HG03097 (cell line): ENCODE measurements at regions not wholly inside any gene's neighbourhood (a gene's known extent, or its start where the extent isn't known, plus 50 kb on each side); places are given as distances from the start of the nearest gene placed in this dataset.
"Not testable (repeated sequence)": the region's sequence is repeated elsewhere in the genome, so short reads cannot be mapped to it uniquely, and the experiment has no call there.

ENCODE experiments used
- ATAC-seq: cut with Tn5 transposase; IDR thresholded peaks from one replicate; pipeline ENCODE4 v1.9.1; 2021; ENCODE audit not compliant: unreplicated experiment, low FRiP score

DNA sequence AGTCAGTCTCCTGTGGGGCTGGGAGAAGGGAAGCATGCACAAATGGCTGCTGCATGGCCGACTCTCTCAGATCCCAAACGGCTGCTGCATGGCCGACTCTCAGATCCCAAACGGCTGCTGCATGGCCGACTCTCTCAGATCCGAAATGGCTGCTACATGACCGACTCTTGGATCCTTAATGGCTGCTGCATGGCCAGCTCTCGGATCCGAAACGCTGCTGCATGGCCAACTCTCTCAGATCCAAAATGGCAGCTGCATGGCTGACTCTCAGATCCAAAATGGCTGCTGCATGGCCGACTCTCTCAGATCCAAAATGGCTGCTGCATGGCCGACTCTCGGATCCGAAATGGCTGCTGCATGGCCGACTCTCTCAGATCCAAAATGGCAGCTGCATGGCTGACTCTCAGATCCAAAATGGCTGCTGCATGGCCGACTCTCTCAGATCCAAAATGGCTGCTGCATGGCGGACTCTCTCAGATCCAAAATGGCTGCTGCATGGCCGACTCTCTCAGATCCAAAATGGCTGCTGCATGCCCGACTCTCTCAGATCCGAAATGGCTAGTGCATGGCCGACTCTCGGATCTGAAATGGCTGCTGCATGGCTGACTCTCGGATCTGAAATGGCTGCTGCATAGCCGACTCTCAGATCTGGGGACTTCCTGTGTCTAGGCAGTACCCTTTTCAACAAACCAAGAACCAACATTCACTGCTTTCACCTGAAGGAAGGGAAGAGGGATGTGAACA lies 284.8 kb upstream of the SMIM21 start:
- not testable (repeated sequence) for ATAC-seq

GRCh38 chr18:75700561-75700960 lies 273.1 kb upstream of the SMIM21 start:
- no peak for ATAC-seq

DNA sequence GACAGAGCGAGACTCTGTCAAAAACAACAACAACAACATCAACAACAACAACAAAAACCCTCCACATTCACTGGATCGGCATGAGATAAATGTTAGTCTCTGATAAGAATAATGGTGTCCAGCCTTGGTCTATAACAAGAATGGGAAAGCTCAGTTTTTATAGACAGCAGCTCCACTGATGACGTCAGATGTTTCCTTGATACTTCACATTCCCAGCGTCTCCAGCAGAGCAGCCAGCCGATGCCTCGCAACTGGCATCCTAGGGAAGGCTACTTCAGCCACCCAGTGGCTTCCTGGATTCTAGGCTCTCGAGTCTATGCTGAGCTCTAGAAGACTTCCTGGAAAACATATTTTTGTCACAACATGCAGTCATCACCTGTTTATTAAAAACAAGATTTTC lies 271.4 kb upstream of the SMIM21 start:
- ATAC-seq, result no peak

DNA sequence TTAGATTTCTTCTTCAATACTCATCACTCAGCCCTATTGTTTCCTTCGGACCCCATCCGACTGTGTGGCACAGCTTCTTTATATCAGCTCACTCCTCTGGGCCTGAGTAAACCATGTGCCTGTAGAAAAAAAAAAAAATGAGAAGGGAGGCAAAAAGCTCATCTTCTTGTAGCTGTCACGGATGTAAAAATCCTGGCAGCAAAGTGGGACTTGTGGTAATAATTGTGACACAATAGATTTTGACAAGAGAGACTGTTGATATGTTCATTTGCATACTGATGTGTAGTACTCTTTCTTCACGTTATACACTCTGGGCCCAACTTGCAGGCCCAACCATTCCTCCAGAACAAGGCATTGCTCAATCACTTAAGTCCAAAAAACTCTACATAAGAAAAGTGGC lies 270.0 kb upstream of the SMIM21 start:
- ATAC-seq, result no peak

DNA sequence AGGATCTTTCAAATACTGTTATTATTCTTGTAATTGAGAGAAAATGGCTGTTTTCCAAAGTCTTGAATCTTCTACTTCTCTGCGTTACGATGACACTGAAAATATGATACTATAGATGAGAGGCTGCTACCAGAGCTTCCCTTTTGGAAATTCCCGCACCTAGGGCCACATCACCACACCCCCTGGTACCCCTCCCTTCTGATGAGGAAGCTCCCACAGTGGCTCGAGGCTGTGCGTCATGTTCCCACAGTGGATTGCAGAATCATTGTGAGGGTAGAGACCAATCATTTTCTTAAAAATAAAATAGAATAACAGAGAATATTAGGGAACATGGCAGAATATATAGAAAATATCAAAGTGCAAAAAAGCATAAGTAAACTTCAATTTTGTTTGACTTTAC lies 268.9 kb upstream of the SMIM21 start:
- ATAC-seq, result no peak

GRCh38 chr18:75694292-75694691 lies 266.8 kb upstream of the SMIM21 start:
- ATAC-seq, result no peak

DNA sequence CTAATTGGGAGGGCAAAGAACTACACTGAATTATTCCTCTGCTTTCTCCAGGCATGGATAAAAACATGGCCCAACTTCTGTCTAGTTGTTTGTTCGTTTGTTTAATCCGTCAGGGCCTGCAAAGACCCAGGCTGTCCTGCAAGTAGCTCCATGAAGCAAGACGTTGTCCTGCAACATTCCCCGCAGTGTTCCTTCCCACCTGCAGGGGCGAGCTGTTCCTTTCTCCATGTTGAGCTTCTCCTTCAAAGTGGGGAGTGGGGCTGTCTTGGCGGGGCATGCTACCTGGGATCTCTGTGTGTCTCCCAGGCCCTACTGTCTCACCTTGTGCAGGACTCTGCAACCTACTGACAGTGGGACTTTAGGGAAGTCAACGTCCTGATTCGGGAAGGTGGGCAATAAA lies 264.0 kb upstream of the SMIM21 start:
- ATAC-seq, result no peak

GRCh38 chr18:75690283-75690682 lies 262.8 kb upstream of the SMIM21 start:
- ATAC-seq, result not testable (repeated sequence)

GRCh38 chr18:75687626-75688025 lies 260.1 kb upstream of the SMIM21 start:
- no peak for ATAC-seq

- ATAC-seq, result no peak
Observed at GRCh38 chr18:75683426-75683825, 255.9 kb upstream of the SMIM21 start.

- no peak for ATAC-seq
Observed at GRCh38 chr18:75681538-75682115, 254.1 kb upstream of the SMIM21 start.

DNA sequence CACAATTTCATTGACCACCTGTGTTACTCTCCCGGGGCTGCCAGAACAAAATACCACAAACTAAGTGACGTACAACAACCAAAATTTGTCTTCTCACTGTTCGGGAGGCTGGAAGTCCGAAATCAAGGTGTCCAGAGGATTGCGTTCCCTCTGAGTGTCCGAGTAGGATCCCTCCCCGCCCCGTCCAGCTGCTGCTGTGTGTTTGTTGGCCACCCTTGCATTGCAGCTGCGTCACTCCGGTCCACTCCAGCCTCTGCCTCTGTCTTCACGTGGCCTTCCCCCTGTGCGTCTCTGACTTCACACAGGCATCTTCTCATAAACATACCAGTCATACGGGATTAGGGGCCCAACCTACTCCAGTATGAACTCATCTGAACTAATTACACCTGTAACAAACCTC lies 251.8 kb upstream of the SMIM21 start:
- no peak for ATAC-seq

DNA sequence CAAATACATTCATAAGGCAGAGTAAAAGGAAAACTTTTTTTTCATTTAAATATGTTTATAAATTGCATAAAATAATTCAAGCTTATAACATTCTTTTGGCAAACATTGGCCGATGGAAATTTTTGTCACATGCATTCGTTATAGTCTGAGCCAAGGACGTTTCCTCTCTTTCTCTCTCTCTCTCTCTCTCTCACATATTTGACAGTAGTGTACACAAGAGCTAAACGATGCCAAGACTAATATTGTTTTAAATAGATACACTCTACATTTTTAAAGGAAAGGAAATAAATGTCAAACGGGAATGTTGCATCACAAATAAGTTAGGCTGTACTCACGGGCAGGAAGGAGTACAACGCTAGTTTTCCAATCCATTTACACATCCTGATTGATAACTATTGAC lies 251.1 kb upstream of the SMIM21 start:
- ATAC-seq, result no peak

DNA sequence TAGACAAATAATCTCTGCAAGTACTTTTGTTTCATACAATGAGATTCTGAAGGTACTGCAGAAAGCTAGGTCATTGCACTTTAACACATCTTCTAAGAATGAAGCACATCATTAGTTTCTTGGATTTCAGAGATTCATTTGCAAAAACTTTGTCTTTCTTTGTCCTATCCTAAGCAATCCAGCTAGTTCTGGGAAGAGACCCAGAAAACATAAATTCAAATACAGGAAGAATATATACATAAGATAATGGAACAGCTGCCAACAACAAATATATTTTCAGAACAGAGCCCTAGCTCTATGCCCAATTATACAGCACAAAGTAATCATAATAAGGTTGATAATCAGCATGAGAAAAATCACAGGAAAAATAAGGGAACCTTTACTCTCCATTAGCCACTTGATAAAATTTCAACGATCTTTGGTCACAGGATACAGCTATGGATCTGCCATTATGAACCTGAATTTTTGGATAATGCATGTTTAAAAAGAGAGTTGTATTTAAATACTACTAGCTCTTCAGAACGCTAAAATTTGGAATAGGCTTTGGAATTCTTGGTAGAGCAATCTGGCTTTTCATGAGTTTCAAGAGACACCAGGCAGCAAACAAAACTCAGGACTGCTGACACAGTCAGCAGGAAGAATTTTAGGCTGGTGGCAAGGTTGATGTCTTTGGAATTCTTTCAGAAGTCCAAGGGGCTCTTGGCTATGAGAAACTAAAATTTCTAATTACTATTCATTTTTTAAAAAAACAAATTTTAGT lies 250.4 kb upstream of the SMIM21 start:
- ATAC-seq, result no peak

DNA sequence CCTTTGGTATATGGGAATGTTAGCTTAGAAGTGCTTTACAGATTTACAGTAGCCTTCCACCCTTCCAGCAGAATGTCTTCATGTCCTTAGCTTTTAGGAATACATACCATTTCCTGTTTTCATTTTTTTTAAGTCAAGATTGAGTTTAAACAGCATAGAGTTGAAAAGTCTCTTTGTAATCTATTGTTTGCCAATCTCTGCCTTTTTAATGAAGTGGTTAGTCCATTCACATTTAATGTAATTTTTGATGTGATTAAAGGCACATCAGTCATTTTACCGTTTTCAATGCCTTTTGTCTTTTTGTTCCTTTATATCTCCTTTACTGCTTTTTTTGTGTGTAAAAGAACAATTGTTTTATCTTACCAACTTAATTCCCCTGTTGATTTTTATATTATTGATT lies 233.4 kb upstream of the SMIM21 start:
- no peak for ATAC-seq

DNA sequence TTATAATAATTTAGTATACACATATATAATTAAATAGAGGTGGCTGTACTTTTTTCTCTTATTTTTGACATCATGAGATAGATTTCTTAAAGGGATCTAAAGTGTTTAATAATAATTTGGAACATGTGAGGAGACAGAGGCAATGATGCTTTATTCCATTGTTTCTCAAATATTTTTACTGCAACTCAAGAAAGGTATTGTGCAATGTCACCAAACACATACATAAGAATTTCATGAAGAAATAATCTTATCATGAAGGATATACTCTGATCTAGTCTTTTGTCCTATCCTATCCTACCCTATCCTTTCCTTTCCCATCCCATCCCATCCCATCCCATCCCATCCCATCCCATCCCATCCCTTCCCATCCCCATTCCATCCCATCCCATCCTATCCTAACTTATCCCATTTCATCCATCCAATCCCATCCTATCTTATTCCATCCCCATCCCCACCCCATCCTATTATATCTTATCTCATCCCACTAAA lies 232.1 kb upstream of the SMIM21 start:
- ATAC-seq, result no peak

DNA sequence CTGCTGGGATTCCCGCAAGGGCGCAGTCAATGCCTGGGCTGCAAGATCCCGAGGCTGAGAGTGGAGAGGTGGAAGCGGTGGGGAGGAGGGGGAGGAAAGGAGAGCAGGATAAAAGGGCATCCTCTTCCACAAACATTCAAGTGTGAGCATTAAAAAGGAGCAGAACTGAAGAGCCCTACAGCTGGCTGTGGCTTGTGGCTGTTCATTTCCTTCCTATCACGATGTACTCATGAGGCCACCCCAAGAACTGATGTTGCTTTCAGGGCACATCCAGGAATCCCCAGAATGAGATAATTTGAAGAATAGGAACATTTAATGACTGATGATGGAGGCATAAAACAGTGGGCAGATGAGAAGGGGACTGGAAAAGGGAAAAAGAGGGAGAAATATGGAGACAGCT lies 230.8 kb upstream of the SMIM21 start:
- no peak for ATAC-seq

DNA sequence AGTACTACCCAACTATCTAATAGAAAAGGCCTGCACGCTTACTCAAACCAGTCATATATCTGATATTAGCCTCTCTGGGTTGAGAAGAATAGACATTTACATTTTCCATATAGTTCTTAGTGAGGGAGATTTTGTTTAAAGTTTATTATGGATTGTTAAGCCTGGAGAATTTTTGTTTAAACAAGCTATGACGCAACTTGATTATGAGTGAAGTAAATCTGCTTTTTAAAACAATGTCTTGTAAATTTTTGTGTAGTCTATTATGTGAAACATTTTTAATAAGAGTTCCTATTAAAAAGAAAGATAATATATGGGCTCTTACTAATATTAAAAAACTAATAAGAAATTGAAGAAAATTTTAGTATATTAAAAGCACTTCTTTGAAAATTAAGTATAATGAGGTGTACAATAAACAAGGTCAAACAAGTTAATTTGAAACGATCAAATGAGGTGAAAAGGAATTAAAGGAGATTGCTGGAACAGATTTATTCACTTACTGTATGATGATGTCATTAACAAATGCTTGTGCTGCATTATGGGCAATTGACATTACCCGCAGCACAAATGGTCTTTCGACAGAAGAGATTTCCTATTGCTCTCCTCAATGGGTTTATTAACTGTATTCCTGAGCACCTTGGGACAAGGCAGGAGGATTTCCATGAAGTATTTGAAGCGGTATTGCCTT lies 229.2 kb upstream of the SMIM21 start:
- no peak for ATAC-seq

DNA sequence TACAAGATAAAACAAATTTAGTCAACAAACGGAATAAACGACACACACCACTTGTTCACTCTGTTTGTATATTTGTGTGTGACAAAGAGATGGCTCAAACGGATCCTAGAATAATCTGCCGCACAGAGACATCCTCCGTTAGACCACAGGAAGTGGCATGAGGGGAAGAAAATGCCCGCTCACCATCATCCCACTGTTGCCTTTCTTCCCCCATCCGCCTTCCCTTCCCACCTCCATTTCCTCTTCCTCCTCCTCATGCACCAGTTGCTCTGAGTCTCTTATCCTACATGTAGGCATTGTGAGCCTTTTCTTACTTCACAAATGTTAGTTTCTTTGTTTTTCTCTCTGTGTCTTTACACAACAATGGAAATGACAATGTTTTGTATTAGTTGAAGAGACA lies 228.5 kb upstream of the SMIM21 start:
- ATAC-seq, result no peak

DNA sequence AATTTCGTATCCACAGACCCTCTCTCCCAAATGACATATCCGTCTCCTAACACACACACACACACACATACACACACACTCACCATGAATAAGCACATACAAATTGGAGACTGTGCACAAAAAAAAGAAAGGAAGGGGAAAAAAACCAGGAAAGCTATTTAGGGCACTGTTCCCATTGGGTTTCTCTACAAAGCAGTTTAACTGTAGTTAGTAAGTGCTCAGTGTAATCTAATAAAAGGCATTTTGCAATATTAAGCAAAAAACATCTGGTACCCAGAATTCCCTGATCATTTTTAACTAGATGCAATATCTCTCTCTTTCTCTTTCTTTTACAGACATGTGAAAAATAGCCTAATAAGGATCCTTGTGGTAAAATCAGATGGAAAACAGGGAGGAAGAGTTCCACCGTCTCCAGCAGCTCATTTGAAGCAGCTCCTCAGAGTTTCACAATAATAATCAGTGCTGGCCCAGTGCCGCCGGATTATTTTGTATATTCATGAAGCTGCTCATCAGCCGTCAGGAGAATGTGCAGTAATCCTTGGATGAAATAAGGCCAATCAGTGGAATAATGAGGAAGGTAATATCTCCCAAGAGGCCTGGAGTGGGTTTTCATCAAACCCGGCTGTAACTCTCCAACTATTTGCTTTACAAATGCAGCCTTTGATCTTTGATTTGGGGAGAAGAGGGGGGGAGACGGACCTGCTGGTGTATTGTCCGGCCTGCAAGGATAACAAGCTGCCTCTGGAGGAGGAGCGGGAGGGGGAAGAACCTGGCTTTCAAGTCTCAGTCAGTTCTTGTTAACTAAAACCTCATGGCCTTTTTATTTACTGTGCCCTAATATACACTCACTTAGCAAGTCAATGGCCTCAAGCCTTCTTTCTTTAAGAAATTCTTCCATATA lies 227.6 kb upstream of the SMIM21 start:
- no peak for ATAC-seq
